Endothelial cell of umbilical vein (primary cell): ENCODE measurements at regions not wholly inside any gene's neighbourhood (a gene's known extent, or its start where the extent isn't known, plus 50 kb on each side); places are given as distances from the start of the nearest gene placed in this dataset.

Experiments used
- POLR2A ChIP-seq: IDR thresholded peaks from 2 replicates; pipeline ENCODE4 v1.6.1; 2012; ENCODE audit warnings: low read depth, mild to moderate bottlenecking, control low read depth, low read length
- TF ChIP-seq, protein P1 (sequence below), 2 donors: IDR thresholded peaks; 1 replicate in 1 of 2; 2 replicates in 1 of 2; pipeline ENCODE4 v1.5.1; 2011; ENCODE audit warnings: low read length in 2 of 2, mild to moderate bottlenecking in 2 of 2, moderate library complexity in 2 of 2, control low read depth in 1 of 2, inconsistent platforms in 1 of 2, low read depth in 1 of 2; ENCODE audit not compliant: insufficient read depth in 1 of 2; ENCODE audit errors: extremely low read depth in 1 of 2

DNA sequence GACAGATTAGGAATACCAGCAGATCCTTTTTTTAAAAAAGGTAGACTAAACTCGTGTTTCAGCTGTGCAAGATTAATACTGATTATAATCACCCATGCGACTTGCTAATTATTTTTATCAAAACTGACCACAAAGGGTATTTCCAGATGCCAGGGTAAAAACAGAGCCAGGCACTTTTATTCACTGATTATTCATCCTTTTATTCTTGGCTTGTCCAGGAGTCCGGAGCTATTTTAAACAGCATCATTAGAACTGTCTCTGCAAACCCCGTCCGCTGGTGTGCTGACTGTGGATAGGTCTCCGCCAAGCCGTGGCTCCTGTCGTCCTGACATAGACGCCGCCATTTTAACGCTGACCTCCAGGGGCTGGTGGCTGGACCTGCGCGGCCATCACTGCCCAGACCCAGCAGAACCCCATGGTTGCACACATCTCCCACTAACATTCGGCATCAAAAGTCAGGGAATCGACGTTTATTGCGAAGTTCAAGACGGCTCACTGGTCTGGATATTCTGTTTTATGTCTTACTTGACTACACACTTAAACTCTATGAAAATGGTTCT, 364.8 kb downstream of the THBS2 start:
- TF ChIP-seq, protein P1, sequence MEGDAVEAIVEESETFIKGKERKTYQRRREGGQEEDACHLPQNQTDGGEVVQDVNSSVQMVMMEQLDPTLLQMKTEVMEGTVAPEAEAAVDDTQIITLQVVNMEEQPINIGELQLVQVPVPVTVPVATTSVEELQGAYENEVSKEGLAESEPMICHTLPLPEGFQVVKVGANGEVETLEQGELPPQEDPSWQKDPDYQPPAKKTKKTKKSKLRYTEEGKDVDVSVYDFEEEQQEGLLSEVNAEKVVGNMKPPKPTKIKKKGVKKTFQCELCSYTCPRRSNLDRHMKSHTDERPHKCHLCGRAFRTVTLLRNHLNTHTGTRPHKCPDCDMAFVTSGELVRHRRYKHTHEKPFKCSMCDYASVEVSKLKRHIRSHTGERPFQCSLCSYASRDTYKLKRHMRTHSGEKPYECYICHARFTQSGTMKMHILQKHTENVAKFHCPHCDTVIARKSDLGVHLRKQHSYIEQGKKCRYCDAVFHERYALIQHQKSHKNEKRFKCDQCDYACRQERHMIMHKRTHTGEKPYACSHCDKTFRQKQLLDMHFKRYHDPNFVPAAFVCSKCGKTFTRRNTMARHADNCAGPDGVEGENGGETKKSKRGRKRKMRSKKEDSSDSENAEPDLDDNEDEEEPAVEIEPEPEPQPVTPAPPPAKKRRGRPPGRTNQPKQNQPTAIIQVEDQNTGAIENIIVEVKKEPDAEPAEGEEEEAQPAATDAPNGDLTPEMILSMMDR (IDR thresholded peaks at IDR 0.05; ENCODE audit: extremely low read depth in 1 of 2, insufficient read depth in 1 of 2, low read depth in 1 of 2, low read length in 2 of 2) = no peak
- no peak for TF ChIP-seq POLR2A
